GM19467 (cell line): ENCODE measurements at regions not wholly inside any gene's neighbourhood (a gene's known extent, or its start where the extent isn't known, plus 50 kb on each side); places are given as distances from the start of the nearest gene placed in this dataset.
A peak's percentile ranks its signal among the peaks of the same experiment; 100 is the strongest.

Experiments used
- ATAC-seq: cut with Tn5 transposase; IDR thresholded peaks from one replicate; pipeline ENCODE4 v1.9.1; 2021; ENCODE audit warnings: mild to moderate bottlenecking, moderate library complexity; ENCODE audit not compliant: unreplicated experiment

GRCh38 chr12:13843841-13844240 lies 137.6 kb downstream of the GRIN2B start:
- no peak for ATAC-seq

GRCh38 chr12:13841358-13841757 lies 140.0 kb downstream of the GRIN2B start:
- ATAC-seq: no peak

GRCh38 chr12:13839365-13840336 lies 141.8 kb downstream of the GRIN2B start:
- ATAC-seq: no peak

GRCh38 chr12:13836099-13836498 lies 145.3 kb downstream of the GRIN2B start:
- ATAC-seq: no peak

GRCh38 chr12:13835652-13836051 lies 145.8 kb downstream of the GRIN2B start:
- ATAC-seq: no peak

- ATAC-seq: no peak
Measured at GRCh38 chr12:13834241-13834640, 147.2 kb downstream of the GRIN2B start.

GRCh38 chr12:13817131-13817530 lies 164.3 kb downstream of the GRIN2B start:
- no peak for ATAC-seq

GRCh38 chr12:13816394-13816793 lies 165.0 kb downstream of the GRIN2B start:
- no peak for ATAC-seq

GRCh38 chr12:13812168-13812567 lies 169.2 kb downstream of the GRIN2B start:
- ATAC-seq: no peak

- ATAC-seq: no peak
Measured at GRCh38 chr12:13811061-13811460, 170.3 kb downstream of the GRIN2B start.

GRCh38 chr12:13805041-13805440 lies 176.4 kb downstream of the GRIN2B start:
- ATAC-seq: peak; percentile 53

- ATAC-seq: no peak
Measured at GRCh38 chr12:13801543-13801942, 179.9 kb downstream of the GRIN2B start.

GRCh38 chr12:13799574-13799973 lies 181.8 kb downstream of the GRIN2B start:
- no peak for ATAC-seq

GRCh38 chr12:13798162-13798561 lies 183.2 kb downstream of the GRIN2B start:
- ATAC-seq: no peak

GRCh38 chr12:13794706-13795105 lies 186.7 kb downstream of the GRIN2B start:
- ATAC-seq: no peak

GRCh38 chr12:13790317-13790716 lies 191.1 kb downstream of the GRIN2B start:
- ATAC-seq: no peak

- no peak for ATAC-seq
Measured at GRCh38 chr12:13788626-13789025, 192.8 kb downstream of the GRIN2B start.

GRCh38 chr12:13786646-13787045 lies 194.8 kb downstream of the GRIN2B start:
- ATAC-seq: no peak

- ATAC-seq: no peak
Measured at GRCh38 chr12:13784504-13784903, 196.9 kb downstream of the GRIN2B start.

GRCh38 chr12:13780453-13780852 lies 200.9 kb downstream of the GRIN2B start:
- no peak for ATAC-seq

GRCh38 chr12:13777374-13777773 lies 204.0 kb downstream of the GRIN2B start:
- no peak for ATAC-seq

- no peak for ATAC-seq
Measured at GRCh38 chr12:13772264-13772663, 209.1 kb downstream of the GRIN2B start.

GRCh38 chr12:13770576-13770975 lies 210.8 kb downstream of the GRIN2B start:
- no peak for ATAC-seq
